ENCODE measurements at regions not wholly inside any gene's neighbourhood (a gene's known extent, or its start where the extent isn't known, plus 50 kb on each side); places are given as distances from the start of the nearest gene placed in this dataset.

DNA sequence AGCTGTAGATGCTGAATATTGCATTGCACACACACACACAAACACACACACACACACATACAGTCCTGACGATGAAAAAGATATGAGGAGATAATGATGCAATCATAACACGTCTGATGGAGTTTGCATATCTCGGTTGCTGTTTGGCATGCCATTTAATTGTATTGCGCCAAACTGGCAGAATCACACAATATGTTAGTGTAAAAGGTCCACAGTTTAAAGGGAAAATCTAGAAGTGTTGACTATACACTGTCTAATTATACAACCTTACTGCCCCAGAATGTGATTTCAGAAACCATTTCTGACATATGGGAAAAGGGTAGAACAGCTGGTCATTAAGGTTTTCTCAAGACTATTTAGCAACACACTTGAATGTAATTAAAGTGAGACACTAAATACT, 123.7 kb upstream of the PROX1 start:
- H3K27ac Mint-ChIP-seq = no peak overlapping the region
- H3K4me1 Mint-ChIP-seq = no peaks in the 10 kb centered on the region
- H3K4me3 Mint-ChIP-seq = no peak overlapping the region
- Histone ChIP-seq H3K36me3 (replicated peaks in 1 of 2; ENCODE audit: control extremely low read depth in 1 of 2, control insufficient read depth in 1 of 2, extremely low read depth in 1 of 2, insufficient read depth in 2 of 2, low read length in 1 of 2) (no peaks in the 10 kb centered on the region), H2AFZ (ENCODE audit: insufficient read depth, low read depth, low read length, poor library complexity, severe bottlenecking) (no peak overlapping the region), H3K79me2 (ENCODE audit: control insufficient read depth, insufficient read depth, low read length) (no peaks in the 10 kb centered on the region), H3K9me3 (ENCODE audit: control extremely low read depth in 1 of 3, control insufficient read depth in 2 of 3, insufficient read depth in 1 of 3, low read length in 2 of 3) (peaks cover 0 to 4% (median 0%) of the 10 kb centered on the region in 3 donors), H4K20me1 (ENCODE audit: control insufficient read depth, insufficient read depth, low read length, poor library complexity, severe bottlenecking) (no peaks in the 10 kb centered on the region), H3K4me3 (ENCODE audit: control extremely low read depth in 1 of 5, extremely low read depth in 1 of 5, insufficient read depth in 1 of 5, low read depth in 2 of 5, low read length in 4 of 5) (no peak overlapping the region), H3K27ac (ENCODE audit: low read length in 2 of 2) (no peak overlapping the region), H3K4me1 (ENCODE audit: control insufficient read depth in 2 of 2, insufficient read depth in 2 of 2, low read length in 2 of 2) (no peaks in the 10 kb centered on the region), H3K9ac (ENCODE audit: low read length) (no peak overlapping the region), H3K4me2 (replicated peaks; ENCODE audit: low read depth, low read length, poor library complexity, severe bottlenecking) (no peak overlapping the region), H3K27me3 (replicated peaks in 1 of 4; ENCODE audit: control extremely low read depth in 1 of 4, control insufficient read depth in 3 of 4, insufficient read depth in 4 of 4, low read length in 3 of 4) (no peaks in the 10 kb centered on the region)
- H3K27me3 Mint-ChIP-seq = no peaks in the 10 kb centered on the region
- no peak for TF ChIP-seq EZH2 (IDR thresholded peaks at IDR 0.05; ENCODE audit: borderline replicate concordance, insufficient read depth, low read depth, low read length, poor library complexity, severe bottlenecking)
- TF ChIP-seq, protein P1, sequence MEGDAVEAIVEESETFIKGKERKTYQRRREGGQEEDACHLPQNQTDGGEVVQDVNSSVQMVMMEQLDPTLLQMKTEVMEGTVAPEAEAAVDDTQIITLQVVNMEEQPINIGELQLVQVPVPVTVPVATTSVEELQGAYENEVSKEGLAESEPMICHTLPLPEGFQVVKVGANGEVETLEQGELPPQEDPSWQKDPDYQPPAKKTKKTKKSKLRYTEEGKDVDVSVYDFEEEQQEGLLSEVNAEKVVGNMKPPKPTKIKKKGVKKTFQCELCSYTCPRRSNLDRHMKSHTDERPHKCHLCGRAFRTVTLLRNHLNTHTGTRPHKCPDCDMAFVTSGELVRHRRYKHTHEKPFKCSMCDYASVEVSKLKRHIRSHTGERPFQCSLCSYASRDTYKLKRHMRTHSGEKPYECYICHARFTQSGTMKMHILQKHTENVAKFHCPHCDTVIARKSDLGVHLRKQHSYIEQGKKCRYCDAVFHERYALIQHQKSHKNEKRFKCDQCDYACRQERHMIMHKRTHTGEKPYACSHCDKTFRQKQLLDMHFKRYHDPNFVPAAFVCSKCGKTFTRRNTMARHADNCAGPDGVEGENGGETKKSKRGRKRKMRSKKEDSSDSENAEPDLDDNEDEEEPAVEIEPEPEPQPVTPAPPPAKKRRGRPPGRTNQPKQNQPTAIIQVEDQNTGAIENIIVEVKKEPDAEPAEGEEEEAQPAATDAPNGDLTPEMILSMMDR (IDR thresholded peaks at IDR 0.05) = no peak
- ChIA-PET POLR2A (no interaction called here), CTCF (no interaction called here)
- WGBS (ENCODE audit: insufficient coverage) = no CpG with 5 or more reads among the region's 4 CpGs
- ATAC-seq (ENCODE audit: low read depth) = no peak
- H3K9me3 Mint-ChIP-seq (ENCODE audit: insufficient read depth) = peaks cover 2% of the 10 kb centered on the region
- no peak for DNase-seq
- intact Hi-C loops (cut with micrococcal nuclease) = no loop called here

DNA sequence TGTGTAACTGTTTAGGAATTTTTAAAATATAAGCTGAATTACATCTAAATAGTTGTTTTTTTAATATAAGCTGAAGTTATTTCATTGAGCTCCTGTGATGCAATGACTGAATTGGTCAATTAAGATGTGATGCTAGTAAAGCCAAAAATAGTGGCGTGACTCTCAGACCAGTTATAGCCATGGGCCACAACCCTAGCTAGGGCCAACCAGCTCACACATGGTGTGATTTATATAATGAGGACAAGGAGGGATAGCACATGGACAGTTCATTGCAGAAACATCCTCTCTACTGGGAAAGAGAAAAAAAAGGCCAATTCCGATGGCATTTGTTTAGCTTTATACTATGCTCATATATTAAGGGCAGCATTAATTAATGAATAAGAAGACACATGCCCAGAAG, 119.3 kb upstream of the PROX1 start:
- intact Hi-C loops (cut with micrococcal nuclease) = no loop called here
- CTCF ChIA-PET = no interaction called here
- no peak overlapping the region for H3K27ac Mint-ChIP-seq
- H3K36me3 ChIP-seq (replicated peaks in 1 of 2; ENCODE audit: control extremely low read depth in 1 of 2, control insufficient read depth in 1 of 2, extremely low read depth in 1 of 2, insufficient read depth in 2 of 2, low read length in 1 of 2) = no peaks in the 10 kb centered on the region
- H3K4me3 ChIP-seq (ENCODE audit: control extremely low read depth in 1 of 5, extremely low read depth in 1 of 5, insufficient read depth in 1 of 5, low read depth in 2 of 5, low read length in 4 of 5) = no peak overlapping the region
- H3K9me3 ChIP-seq (ENCODE audit: control extremely low read depth in 1 of 3, control insufficient read depth in 2 of 3, insufficient read depth in 1 of 3, low read length in 2 of 3) = no peaks in the 10 kb centered on the region
- H3K9ac ChIP-seq (ENCODE audit: low read length) = no peak overlapping the region
- ATAC-seq (ENCODE audit: low read depth) (no peak), DNase-seq (no peak)
- H3K27ac ChIP-seq (ENCODE audit: low read length in 2 of 2) = no peak overlapping the region
- no peaks in the 10 kb centered on the region for H3K27me3 ChIP-seq (replicated peaks in 1 of 4; ENCODE audit: control extremely low read depth in 1 of 4, control insufficient read depth in 3 of 4, insufficient read depth in 4 of 4, low read length in 3 of 4)
- TF ChIP-seq, protein P1 (IDR thresholded peaks at IDR 0.05) = no peak
- no peak for TF ChIP-seq EZH2 (IDR thresholded peaks at IDR 0.05; ENCODE audit: borderline replicate concordance, insufficient read depth, low read depth, low read length, poor library complexity, severe bottlenecking)
- no peaks in the 10 kb centered on the region for H3K4me1 ChIP-seq (ENCODE audit: control insufficient read depth in 2 of 2, insufficient read depth in 2 of 2, low read length in 2 of 2)
- H3K4me2 ChIP-seq (replicated peaks; ENCODE audit: low read depth, low read length, poor library complexity, severe bottlenecking) = no peak overlapping the region
- H3K4me1 Mint-ChIP-seq = no peaks in the 10 kb centered on the region
- H3K9me3 Mint-ChIP-seq (ENCODE audit: insufficient read depth) = peaks cover 2% of the 10 kb centered on the region
- no peaks in the 10 kb centered on the region for H4K20me1 ChIP-seq (ENCODE audit: control insufficient read depth, insufficient read depth, low read length, poor library complexity, severe bottlenecking)
- H3K27me3 Mint-ChIP-seq = no peaks in the 10 kb centered on the region
- H2AFZ ChIP-seq (ENCODE audit: insufficient read depth, low read depth, low read length, poor library complexity, severe bottlenecking) = no peak overlapping the region
- POLR2A ChIA-PET = no interaction called here
- H3K79me2 ChIP-seq (ENCODE audit: control insufficient read depth, insufficient read depth, low read length) = no peaks in the 10 kb centered on the region
- no CpG with 5 or more reads among the region's 2 CpGs for WGBS (ENCODE audit: insufficient coverage)
- no peak overlapping the region for H3K4me3 Mint-ChIP-seq

Data from B cell (primary cell).